Activated CD8-positive, alpha-beta memory T cell treated with anti-CD3 and anti-CD28 coated beads, Interleukin-2, amount 50 U/mL, for 24 hours (primary cell): ENCODE measurements at regions not wholly inside any gene's neighbourhood (a gene's known extent, or its start where the extent isn't known, plus 50 kb on each side); places are given as distances from the start of the nearest gene placed in this dataset.
A peak's percentile ranks its signal among the peaks of the same experiment; 100 is the strongest.
"Not testable (repeated sequence)": the region's sequence is repeated elsewhere in the genome, so short reads cannot be mapped to it uniquely, and the experiment has no call there.

Source experiments
- DNase-seq: peaks from one replicate; pipeline ENCODE4 v3.0.0-alpha.2; 2020; ENCODE audit errors: extremely low read depth

- not testable (repeated sequence) for DNase-seq
Observed at GRCh38 chr7:6989968-6990367, 163.9 kb upstream of the CCZ1B start.

DNA sequence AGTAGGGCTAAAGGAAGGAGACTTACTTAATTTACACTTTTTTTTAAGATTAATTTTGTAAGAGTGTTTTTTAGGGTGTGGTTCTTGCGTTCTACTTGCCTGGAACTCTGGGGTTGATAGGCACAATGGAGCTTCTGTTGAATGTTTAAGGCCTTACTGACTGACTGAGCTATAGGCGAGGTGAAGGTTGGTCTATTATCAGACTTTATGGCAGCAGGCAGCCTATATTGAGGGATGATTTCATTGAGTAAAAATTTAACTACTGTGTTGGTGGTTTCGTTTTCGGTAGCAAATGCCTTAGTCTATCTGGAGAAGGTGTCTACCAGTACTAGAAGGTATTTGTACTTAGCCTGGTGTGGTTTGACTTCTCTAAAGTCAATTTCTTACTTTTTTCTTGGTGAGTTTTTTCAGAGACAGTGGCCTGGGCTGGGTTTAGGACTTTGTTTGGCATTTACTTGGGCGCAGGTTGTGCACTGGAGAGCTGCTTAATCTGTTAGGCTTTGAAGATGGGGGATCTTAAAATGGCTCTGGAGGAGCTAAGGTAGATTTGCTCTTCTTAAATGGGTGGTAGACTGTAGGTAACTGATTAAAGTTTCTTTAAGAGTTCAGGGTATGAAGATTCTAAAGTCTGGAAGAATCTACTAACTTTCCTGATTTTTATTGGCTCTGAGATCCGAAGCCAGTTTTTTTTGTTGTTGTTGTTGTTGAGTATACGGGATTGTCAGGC lies 164.5 kb upstream of the CCZ1B start:
- not testable (repeated sequence) for DNase-seq

DNA sequence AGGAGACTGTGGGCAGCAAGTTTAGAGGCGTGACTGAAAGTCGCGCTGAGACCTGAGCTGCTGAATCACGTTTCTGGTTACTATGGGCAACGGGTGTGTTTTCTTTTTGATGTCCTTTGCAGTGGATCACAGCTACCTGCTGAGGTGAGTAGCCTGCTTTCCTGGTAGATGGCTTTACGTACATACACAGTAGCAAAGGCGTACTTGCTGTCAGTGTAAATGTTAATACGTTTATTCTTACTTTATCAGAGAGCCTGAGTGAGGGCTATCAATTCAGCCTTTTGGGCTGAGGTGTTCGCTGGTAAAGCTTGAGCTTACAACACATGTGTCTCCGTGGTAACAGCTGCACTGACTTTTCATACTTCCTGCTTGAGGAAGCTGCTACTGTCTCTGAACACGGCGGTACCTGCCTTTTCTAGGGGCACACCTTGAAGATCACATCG lies 165.1 kb upstream of the CCZ1B start:
- DNase-seq: peak; percentile 1

DNA sequence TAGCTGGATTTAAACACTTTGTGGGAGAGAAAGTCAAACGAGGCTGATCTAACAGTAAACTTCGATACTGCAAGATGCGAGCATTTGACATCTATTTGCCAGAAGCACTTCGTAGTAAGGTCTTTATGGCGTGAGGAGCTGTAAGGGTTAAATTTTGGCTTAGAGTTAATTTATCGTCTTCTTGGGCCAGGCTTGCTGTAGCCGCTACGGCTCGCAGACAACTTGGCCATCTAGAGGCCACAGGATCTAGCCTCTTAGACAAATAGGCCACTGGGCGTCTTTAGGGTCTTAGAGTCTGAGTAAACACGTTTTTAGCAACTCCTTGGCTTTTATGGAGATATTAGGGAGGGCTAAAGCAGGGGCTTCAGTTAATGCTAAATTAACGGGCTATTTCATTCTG lies 165.6 kb upstream of the CCZ1B start:
- not testable (repeated sequence) for DNase-seq

DNA sequence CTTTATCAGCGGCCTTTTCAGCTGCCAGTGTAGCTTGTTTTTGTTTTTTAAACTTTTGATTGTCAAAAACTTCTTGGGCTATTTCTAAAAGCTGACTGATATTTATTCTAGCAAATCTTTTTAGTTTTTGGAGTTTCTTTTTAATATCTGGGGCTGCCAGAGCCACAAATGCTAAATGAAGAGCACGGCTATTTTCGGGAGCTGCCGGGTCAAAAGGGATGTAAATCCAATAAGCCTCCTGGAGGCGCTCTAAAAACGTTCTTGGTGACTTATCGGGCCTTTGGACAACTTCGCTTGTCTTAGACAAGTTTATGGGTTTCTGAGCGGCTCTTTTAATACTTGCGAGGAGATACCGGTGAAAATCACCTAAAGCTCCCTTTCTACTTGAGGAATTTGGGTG lies 166.1 kb upstream of the CCZ1B start:
- not testable (repeated sequence) for DNase-seq

DNA sequence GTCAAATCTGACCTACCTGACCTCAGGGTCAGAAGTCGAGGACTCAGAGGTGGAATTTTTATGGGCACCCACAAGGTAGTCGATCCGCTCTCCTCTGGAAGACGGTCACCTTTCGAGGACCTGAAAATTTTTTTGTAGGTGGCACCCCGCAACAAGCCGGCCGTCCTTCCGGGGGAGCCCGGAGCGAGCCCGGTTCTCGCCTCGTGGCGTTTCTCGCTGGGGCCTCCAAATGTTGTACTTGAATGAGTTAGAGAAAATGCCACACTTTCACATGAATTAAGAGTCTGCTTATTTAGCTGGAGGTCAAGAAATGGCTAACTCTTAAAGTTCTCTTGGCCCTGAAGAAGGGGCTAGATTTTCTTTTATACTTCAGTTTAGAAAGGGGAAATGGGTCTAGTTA lies 169.0 kb upstream of the CCZ1B start:
- not testable (repeated sequence) for DNase-seq

DNA sequence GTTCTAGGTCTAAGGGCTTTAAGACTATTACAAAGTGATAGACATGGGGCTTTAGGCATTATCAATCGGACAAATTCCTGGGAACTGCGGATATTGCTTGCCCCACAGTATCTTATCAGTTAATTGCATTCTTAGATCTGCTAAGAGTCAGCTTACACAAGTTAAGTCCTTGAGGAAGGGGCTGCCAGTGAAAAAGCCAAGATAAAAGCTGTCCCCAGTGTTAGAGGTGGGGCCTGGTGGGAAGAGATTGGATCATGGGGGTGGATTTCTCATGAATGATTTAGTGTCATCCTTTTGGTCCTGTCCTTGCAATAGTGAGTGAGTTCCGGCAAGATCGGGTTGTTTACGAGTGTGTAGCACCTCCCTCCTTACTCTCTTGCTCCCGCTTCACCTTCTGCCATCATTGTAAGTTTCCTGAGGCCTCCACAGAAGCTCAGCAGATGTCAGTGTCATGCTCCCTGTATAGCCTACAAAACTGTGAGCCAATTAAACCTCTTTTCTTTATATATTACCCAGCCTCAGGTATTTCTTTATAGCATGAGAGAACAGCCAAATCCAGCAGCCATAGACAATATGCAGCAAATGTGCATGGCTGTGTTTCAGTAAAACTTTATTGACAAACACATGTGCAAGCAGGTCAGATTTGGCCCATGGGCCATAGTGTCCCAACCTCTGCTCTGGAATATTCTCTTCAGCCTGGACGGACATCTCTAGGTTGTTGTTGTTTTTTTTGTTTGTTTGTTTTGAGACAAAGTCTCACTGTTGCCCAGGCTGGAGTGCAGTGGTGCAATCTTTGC lies 169.6 kb upstream of the CCZ1B start:
- not testable (repeated sequence) for DNase-seq

GRCh38 chr7:6999067-6999666 lies 173.1 kb upstream of the CCZ1B start:
- not testable (repeated sequence) for DNase-seq

DNA sequence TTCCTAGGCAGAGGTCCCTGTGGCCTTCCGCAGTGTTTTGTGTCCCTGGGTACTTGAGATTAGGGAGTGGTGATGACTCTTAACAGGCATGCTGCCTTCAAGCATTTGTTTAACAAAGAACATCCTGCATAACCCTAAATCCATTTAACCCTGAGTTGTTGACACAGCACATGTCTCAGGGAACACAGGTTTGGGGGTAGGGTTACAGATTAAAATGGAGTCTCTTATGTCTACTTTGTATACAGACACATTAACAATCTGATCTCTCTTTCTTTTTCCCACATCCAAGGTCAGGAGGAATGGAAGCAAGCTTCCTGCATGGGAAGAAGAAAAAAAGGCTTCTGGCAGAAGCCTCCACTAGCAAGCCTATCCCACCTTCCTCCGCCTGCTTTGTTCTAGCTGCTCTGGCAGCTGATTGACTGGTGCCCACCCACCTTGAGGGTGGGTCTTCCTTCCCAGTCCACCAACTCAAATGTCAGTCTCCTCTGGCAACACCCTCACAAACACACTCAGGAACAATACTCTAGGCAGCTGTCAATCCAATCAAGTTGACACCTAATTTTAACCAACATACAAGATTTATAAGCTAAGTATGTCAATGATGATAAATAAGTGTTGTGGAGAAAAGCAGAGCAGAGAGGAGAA lies 176.5 kb upstream of the CCZ1B start:
- no peak for DNase-seq

DNA sequence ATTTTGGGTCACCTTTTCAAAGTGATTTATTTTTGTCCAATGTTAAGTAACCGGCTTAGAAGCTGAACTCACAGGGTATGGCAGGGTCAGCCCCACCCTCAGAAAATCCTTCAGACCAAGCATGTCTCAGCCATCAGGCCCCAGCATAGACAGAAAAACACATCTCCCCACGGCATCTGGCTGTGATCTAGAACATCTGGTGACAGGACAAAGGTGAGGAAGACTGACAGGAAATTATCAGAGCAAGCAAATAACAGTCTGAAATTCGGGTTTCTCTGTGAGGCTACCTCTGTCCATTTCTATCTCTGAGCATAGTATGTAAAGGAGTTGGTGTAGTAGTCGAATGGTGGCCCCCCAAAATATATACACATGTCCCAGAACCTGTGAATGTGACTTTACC lies 177.0 kb upstream of the C1GALT1 start:
- DNase-seq: no peak

DNA sequence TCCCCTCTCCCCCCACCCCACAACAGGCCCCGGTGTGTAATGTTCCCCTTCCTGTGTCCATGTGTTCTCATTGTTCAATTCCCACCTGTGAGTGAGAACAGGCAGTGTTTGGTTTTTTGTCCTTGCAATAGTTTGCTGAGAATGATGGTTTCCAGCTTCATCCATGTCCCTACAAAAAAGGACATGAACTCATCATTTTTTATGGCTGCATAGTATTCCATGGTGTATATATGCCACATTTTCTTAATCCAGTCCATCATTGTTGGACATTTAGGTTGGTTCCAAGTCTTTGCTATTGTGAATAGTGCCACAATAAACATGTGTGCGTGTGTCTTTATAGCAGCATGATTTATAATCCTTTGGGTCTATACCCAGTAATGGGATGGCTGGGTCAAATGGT lies 176.4 kb upstream of the C1GALT1 start:
- not testable (repeated sequence) for DNase-seq

DNA sequence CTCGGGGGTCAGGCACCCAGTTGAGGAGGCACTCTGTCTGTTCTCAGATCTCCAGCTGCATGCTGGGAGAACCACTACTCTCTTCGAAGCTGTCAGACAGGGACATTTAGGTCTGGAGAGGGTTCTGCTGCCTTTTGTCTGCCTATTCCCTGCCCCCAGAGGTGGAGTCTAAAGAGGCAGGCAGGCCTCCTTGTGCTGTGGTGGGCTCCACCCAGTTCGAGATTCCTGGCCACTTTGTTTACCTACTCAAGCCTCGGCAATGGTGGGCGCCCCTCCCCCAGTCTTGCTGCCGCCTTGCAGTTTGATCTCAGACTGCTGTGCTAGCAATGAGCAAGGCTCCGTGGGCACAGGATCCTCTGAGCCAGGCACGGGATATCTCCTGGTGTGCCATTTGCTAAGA lies 171.1 kb upstream of the C1GALT1 start:
- DNase-seq: not testable (repeated sequence)

- DNase-seq: not testable (repeated sequence)
Observed at GRCh38 chr7:7011751-7012150, 170.6 kb upstream of the C1GALT1 start.

GRCh38 chr7:7014827-7015595 lies 167.3 kb upstream of the C1GALT1 start:
- no peak for DNase-seq

DNA sequence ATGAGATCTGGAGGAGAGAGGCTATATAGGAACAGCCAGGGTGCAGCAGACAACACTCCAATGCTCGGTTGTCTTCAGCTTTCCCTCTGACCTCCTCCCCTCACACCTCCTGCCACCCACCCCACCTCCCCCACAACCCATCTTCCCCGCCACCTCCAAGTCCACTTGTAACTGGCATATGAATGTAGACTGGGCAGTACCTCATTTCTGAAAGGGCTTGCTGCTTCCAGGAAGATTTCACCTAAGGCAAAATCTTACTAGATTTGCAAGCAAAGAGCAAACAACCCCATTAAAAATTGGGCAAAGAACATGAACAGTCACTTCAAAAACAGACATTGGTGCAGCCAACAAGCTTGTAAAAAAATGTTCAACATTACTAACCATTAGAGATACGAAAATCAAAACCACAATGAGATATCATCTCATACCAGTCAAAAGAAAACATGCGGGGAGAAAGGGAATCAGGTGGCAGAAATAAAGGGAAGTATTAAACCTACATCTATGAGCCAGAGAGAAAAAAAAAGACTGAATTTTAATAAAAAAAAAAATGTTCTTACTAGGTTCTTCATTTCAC lies 164.6 kb upstream of the C1GALT1 start:
- no peak for DNase-seq

DNA sequence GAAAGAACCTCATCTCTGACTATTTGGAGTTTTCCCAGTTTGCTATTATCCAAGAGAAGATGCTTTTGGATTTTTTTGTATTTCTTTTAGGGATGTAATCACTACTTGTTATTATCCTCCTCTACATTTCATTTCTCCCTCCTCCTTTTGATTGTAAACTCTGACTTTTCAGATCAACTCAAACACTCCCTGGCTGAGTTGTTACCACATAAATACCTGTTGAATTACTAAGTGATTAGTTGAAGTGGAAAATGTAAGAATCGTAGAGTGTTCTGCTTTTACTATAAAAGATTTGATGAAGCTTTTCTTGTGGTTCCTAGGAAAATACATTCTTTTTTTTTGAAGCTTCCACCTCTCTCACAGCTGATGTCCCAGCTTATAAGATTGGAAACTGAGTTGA lies 164.1 kb upstream of the C1GALT1 start:
- DNase-seq: no peak

DNA sequence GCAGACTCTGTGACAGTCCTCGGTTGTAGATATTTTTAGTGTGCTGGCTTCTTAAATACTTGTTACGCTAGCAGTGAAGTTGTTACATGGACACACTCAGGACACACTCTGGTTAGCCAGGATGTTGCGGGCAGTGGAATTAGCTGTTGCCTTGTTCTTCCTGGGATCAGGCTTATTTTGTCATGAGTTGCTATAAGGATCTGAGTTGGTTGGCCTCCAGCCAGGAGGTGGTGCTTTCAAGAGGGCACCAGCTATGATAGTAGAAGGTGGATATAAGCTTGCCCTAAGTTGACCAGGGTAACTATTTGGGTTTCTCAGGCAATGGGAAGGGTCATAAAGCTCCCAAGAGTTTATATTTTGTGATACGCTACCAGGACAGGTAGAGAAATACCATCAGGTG lies 150.1 kb upstream of the C1GALT1 start:
- no peak for DNase-seq

- DNase-seq: no peak
Observed at GRCh38 chr7:7035851-7036250, 146.5 kb upstream of the C1GALT1 start.

DNA sequence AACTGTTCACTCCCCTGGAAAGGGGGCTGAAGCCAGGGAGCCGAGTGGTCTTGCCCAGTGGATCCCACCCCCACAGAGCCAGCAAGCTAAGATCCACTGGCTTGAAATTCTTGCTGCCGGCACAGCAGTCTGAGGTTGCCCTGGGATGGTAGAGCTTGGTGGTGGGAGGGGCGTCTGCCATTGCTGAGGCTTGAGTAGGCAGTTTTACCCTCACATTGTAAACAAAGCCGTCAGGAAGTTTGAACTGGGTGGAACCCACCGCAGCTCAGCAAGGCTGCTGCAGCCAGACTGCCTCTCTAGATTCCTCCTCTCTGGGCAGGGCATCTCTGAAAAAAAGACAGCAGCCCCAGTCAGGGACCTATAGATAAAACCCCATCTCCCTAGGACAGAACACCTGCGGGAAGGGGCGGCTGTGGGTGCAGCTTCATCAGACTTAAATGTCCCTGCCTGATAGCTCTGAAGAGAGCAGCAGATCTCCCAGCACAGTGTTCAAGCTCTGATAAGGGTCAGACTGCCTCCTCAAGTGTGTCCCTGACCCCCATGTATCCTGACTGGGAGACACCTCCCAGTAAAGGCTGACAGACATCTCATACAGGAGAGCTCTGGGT lies 140.0 kb upstream of the C1GALT1 start:
- DNase-seq: not testable (repeated sequence)

DNA sequence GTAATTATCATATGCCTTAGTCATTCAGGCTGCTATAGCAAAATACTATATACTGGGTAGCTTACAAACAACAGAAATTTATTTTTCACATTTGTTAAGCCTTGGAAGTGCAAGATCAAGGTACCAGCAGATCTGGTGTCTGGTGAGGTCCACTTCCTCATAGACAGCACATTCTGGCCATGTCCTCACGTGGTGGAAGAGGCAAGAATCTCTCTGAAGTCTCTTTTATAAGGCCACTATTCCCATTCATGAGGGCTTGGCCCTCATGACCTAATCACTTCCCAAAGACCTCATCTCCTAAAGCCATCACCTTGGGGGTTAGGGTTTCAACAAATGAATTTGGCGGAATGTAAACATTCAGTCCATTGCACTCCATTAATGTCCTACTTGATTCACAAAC lies 137.5 kb upstream of the C1GALT1 start:
- DNase-seq: no peak

GRCh38 chr7:7048213-7048612 lies 134.1 kb upstream of the C1GALT1 start:
- no peak for DNase-seq
